OCI-LY7 (cell line): ENCODE measurements at regions not wholly inside any gene's neighbourhood (a gene's known extent, or its start where the extent isn't known, plus 50 kb on each side); places are given as distances from the start of the nearest gene placed in this dataset.

Source experiments
- CTCF ChIP-seq: fragments of 200-600 bp; sonication (generic); conservative IDR thresholded peaks from 2 replicates; pipeline ENCODE4 v1.5.1; 2014; ENCODE audit warnings: mild to moderate bottlenecking, antibody characterized with exemption, low read length, moderate library complexity, mixed read lengths
- EZH2phosphoT487 ChIP-seq: fragments of 200-600 bp; sonication (generic); IDR thresholded peaks from 2 replicates; pipeline ENCODE4 v1.6.1; 2018; ENCODE audit warnings: low read depth, borderline replicate concordance, mild to moderate bottlenecking, mixed run types, antibody characterized with exemption, low read length, moderate library complexity, mixed read lengths

GRCh38 chr10:47160261-47160908, 139.6 kb upstream of the GDF10 start:
- no peak for TF ChIP-seq CTCF
- TF ChIP-seq EZH2phosphoT487 = no peak
